SK-N-SH (cell line): ENCODE measurements at regions not wholly inside any gene's neighbourhood (a gene's known extent, or its start where the extent isn't known, plus 50 kb on each side); places are given as distances from the start of the nearest gene placed in this dataset.

Experiments used
- CTCF ChIP-seq: fragments of 200-600 bp; sonication (generic); IDR thresholded peaks from 2 replicates; pipeline ENCODE4 v1.6.1; 2017; ENCODE audit warnings: antibody characterized with exemption, mild to moderate bottlenecking, moderate library complexity
- FOSL2 ChIP-seq: IDR thresholded peaks from 2 replicates; pipeline ENCODE4 v1.4.0; 2012; ENCODE audit warnings: low read depth, mild to moderate bottlenecking, moderate library complexity, borderline replicate concordance
- FOXJ3 ChIP-seq: sonication (generic); formaldehyde crosslinking; IDR thresholded peaks from 2 replicates; pipeline ENCODE4 v1.5.1; 2020; ENCODE audit warnings: mild to moderate bottlenecking, missing genetic modification reagents
- MAX ChIP-seq: IDR thresholded peaks from 2 replicates; pipeline ENCODE4 v1.4.0; 2012; ENCODE audit warnings: low read depth
- POLR2AphosphoS5 ChIP-seq: IDR thresholded peaks from 2 replicates; pipeline ENCODE4 v1.6.1; 2012; ENCODE audit warnings: low read depth, low read length
- RXRA ChIP-seq: IDR thresholded peaks from 2 replicates; pipeline ENCODE4 v1.4.0; 2012; ENCODE audit warnings: low read depth, mild to moderate bottlenecking, borderline replicate concordance
- SMC3 ChIP-seq: IDR thresholded peaks from 2 replicates; pipeline ENCODE4 v1.6.1; 2012; ENCODE audit warnings: low read depth, low read length, improper control_type of control experiment
- YY1 ChIP-seq: IDR thresholded peaks from 2 replicates; pipeline ENCODE4 v1.4.0; 2012; ENCODE audit warnings: low read depth, mild to moderate bottlenecking
- ZBTB33 ChIP-seq: IDR thresholded peaks from 2 replicates; pipeline ENCODE4 v1.4.0; 2012; ENCODE audit warnings: low read depth, borderline replicate concordance

- no peak for TF ChIP-seq CTCF
- no peak for TF ChIP-seq RXRA
- TF ChIP-seq SMC3: no peak
- TF ChIP-seq FOSL2: no peak
- no peak for TF ChIP-seq MAX
- no peak for TF ChIP-seq FOXJ3 (CRISPR knock-in tag)
- TF ChIP-seq POLR2AphosphoS5: no peak
- TF ChIP-seq ZBTB33: no peak
- TF ChIP-seq YY1: no peak
Observed at GRCh38 chr3:178476886-178477285, 59.4 kb upstream of the KCNMB2 start.
